Left renal pelvis (tissue), 4 donors: ENCODE measurements at regions not wholly inside any gene's neighbourhood (a gene's known extent, or its start where the extent isn't known, plus 50 kb on each side); places are given as distances from the start of the nearest gene placed in this dataset.
"Not testable (repeated sequence)": the region's sequence is repeated elsewhere in the genome, so short reads cannot be mapped to it uniquely, and the experiment has no call there.

Experiments used
- DNase-seq, 4 donors: peaks; one replicate each; pipeline ENCODE4 v3.0.0-alpha.2; 2013; ENCODE audit warnings: low read depth in 4 of 4, low spot score in 3 of 4

GRCh38 chr19:20397292-20397691 is 168.3 kb downstream of the ZNF737 start:
- DNase-seq, result no peak

GRCh38 chr19:20388706-20389225 is 176.8 kb downstream of the ZNF737 start:
- DNase-seq, result no peak

- DNase-seq, result no peak
These were observed 180.5 kb downstream of the ZNF737 start for GRCh38 chr19:20385061-20385460.

GRCh38 chr19:20371911-20372310 is 193.7 kb downstream of the ZNF737 start:
- DNase-seq, result no peak

- DNase-seq, result not testable (repeated sequence)
These were observed 194.3 kb downstream of the ZNF737 start for GRCh38 chr19:20371304-20371703.

GRCh38 chr19:20367811-20368294 is 197.7 kb downstream of the ZNF737 start:
- peak; percentile 31 to 62 (median 49) for DNase-seq

- DNase-seq, result no peak
These were observed 198.1 kb downstream of the ZNF486 start for GRCh38 chr19:20365146-20365545.

GRCh38 chr19:20359933-20360720 is 193.1 kb downstream of the ZNF486 start:
- no peak for DNase-seq

- not testable (repeated sequence) for DNase-seq
These were observed 191.9 kb downstream of the ZNF486 start for GRCh38 chr19:20358841-20359465.

GRCh38 chr19:20357921-20358320 is 190.9 kb downstream of the ZNF486 start:
- DNase-seq, result no peak

- DNase-seq, result no peak
These were observed 184.2 kb downstream of the ZNF486 start for GRCh38 chr19:20351244-20351643.

GRCh38 chr19:20349206-20349605 is 182.2 kb downstream of the ZNF486 start:
- DNase-seq, result no peak

- no peak for DNase-seq
These were observed 172.4 kb downstream of the ZNF486 start for GRCh38 chr19:20339444-20339843.

- DNase-seq, result no peak
These were observed 167.7 kb downstream of the ZNF486 start for GRCh38 chr19:20334760-20335159.

- DNase-seq, result no peak
These were observed 166.5 kb downstream of the ZNF486 start for GRCh38 chr19:20333508-20333907.

- DNase-seq, result no peak
These were observed 158.1 kb downstream of the ZNF486 start for GRCh38 chr19:20325151-20325550.

GRCh38 chr19:20321139-20321763 is 154.2 kb downstream of the ZNF486 start:
- DNase-seq, result no peak

- DNase-seq, result no peak
These were observed 153.2 kb downstream of the ZNF486 start for GRCh38 chr19:20320191-20320590.

- DNase-seq, result no peak
These were observed 151.6 kb downstream of the ZNF486 start for GRCh38 chr19:20318616-20319015.

GRCh38 chr19:20315543-20315942 is 148.5 kb downstream of the ZNF486 start:
- DNase-seq, result no peak

- DNase-seq, result no peak
These were observed 146.9 kb downstream of the ZNF486 start for GRCh38 chr19:20313894-20314293.
